Mammary epithelial cell (primary cell): ENCODE measurements at regions not wholly inside any gene's neighbourhood (a gene's known extent, or its start where the extent isn't known, plus 50 kb on each side); places are given as distances from the start of the nearest gene placed in this dataset.

Source experiments
- EZH2 ChIP-seq: IDR thresholded peaks from 2 replicates; pipeline ENCODE4 v1.6.1; 2012; ENCODE audit warnings: low read length, inconsistent platforms, borderline replicate concordance
- TF ChIP-seq, protein P1 (sequence below), 2 donors: IDR thresholded peaks in 1 of 2; conservative IDR thresholded peaks in 1 of 2; 2 replicates each; pipeline ENCODE4 v1.5.1; 2011 to 2012; ENCODE audit warnings: inconsistent platforms in 2 of 2, low read length in 2 of 2, mild to moderate bottlenecking in 2 of 2, control low read depth in 1 of 2, low read depth in 1 of 2; ENCODE audit not compliant: insufficient read depth in 1 of 2; ENCODE audit errors: extremely low read depth in 1 of 2

GRCh38 chr21:41091616-41092015 lies 76.3 kb upstream of the BACE2 start:
- TF ChIP-seq EZH2: no peak
- TF ChIP-seq, protein P1, sequence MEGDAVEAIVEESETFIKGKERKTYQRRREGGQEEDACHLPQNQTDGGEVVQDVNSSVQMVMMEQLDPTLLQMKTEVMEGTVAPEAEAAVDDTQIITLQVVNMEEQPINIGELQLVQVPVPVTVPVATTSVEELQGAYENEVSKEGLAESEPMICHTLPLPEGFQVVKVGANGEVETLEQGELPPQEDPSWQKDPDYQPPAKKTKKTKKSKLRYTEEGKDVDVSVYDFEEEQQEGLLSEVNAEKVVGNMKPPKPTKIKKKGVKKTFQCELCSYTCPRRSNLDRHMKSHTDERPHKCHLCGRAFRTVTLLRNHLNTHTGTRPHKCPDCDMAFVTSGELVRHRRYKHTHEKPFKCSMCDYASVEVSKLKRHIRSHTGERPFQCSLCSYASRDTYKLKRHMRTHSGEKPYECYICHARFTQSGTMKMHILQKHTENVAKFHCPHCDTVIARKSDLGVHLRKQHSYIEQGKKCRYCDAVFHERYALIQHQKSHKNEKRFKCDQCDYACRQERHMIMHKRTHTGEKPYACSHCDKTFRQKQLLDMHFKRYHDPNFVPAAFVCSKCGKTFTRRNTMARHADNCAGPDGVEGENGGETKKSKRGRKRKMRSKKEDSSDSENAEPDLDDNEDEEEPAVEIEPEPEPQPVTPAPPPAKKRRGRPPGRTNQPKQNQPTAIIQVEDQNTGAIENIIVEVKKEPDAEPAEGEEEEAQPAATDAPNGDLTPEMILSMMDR (conservative IDR thresholded peaks at IDR 0.05 in 1 of 2, IDR thresholded peaks at IDR 0.05 in 1 of 2; ENCODE audit: extremely low read depth in 1 of 2, insufficient read depth in 1 of 2, low read depth in 1 of 2, low read length in 2 of 2): no peak
